Loucy (cell line): ENCODE measurements at regions not wholly inside any gene's neighbourhood (a gene's known extent, or its start where the extent isn't known, plus 50 kb on each side); places are given as distances from the start of the nearest gene placed in this dataset.

Experiments
- H2AFZ ChIP-seq: fragments of 200-600 bp; sonication (generic); 2 replicates; pipeline ENCODE4 v1.6.0; 2016; ENCODE audit warnings: antibody characterized with exemption, mild to moderate bottlenecking, low read length, moderate library complexity
- H3F3A ChIP-seq: fragments of 200-600 bp; 2 replicates; pipeline ENCODE4 v1.6.0; 2016; ENCODE audit warnings: antibody characterized with exemption, low read depth, mild to moderate bottlenecking
- H3K27me3 ChIP-seq: fragments of 200-600 bp; sonication (generic); 2 replicates; pipeline ENCODE4 v1.6.1; 2014; ENCODE audit warnings: low read length, mild to moderate bottlenecking; ENCODE audit not compliant: insufficient read depth, poor library complexity, severe bottlenecking
- H3K36me3 ChIP-seq: fragments of 200-600 bp; sonication (generic); 2 replicates; pipeline ENCODE4 v1.6.1; 2016; ENCODE audit warnings: low read length; ENCODE audit not compliant: insufficient read depth
- H3K4me1 ChIP-seq: fragments of 200-600 bp; sonication (generic); 2 replicates; pipeline ENCODE4 v1.5.1; 2014; ENCODE audit warnings: low read length, mild to moderate bottlenecking; ENCODE audit not compliant: insufficient read depth, poor library complexity, severe bottlenecking
- H3K4me2 ChIP-seq: fragments of 200-600 bp; sonication (generic); 2 replicates; pipeline ENCODE4 v1.6.0; 2014; ENCODE audit warnings: antibody characterized with exemption, low read length, low read depth, mild to moderate bottlenecking; ENCODE audit not compliant: poor library complexity, severe bottlenecking
- H3K4me3 ChIP-seq: fragments of 200-600 bp; sonication (generic); 2 replicates; pipeline ENCODE4 v1.5.1; 2014; ENCODE audit warnings: low read length, mild to moderate bottlenecking, mixed read lengths; ENCODE audit not compliant: poor library complexity, severe bottlenecking
- H3K79me2 ChIP-seq: fragments of 200-600 bp; sonication (generic); 2 replicates; pipeline ENCODE4 v1.6.1; 2014; ENCODE audit warnings: low read length; ENCODE audit not compliant: insufficient read depth
- H3K9ac ChIP-seq: fragments of 200-600 bp; sonication (generic); 2 replicates; pipeline ENCODE4 v1.6.0; 2014; ENCODE audit warnings: mild to moderate bottlenecking, low read depth, low read length, moderate library complexity; ENCODE audit not compliant: poor library complexity, severe bottlenecking
- H3K9me2 ChIP-seq: fragments of 200-600 bp; sonication (generic); replicated peaks from 2 replicates; pipeline ENCODE4 v1.6.1; 2016; ENCODE audit warnings: low read depth, low read length, mixed read lengths
- H3K9me3 ChIP-seq: fragments of 200-600 bp; sonication (generic); 2 replicates; pipeline ENCODE4 v1.6.1; 2014; ENCODE audit warnings: mild to moderate bottlenecking, antibody characterized with exemption, low read length, low read depth; ENCODE audit not compliant: insufficient read depth
- H4K20me1 ChIP-seq: fragments of 200-600 bp; sonication (generic); 2 replicates; pipeline ENCODE4 v1.6.0; 2014; ENCODE audit warnings: antibody characterized with exemption, low read length, mild to moderate bottlenecking; ENCODE audit not compliant: insufficient read depth, poor library complexity, severe bottlenecking
- EZH2phosphoT487 ChIP-seq: fragments of 200-600 bp; IDR thresholded peaks from 2 replicates; pipeline ENCODE4 v1.6.1; 2018; ENCODE audit warnings: antibody characterized with exemption, mild to moderate bottlenecking, moderate library complexity, borderline replicate concordance
- TF ChIP-seq, protein P1 (sequence below): fragments of 200-600 bp; sonication (generic); conservative IDR thresholded peaks from 2 replicates; pipeline ENCODE4 v1.5.1; 2014; ENCODE audit warnings: mild to moderate bottlenecking, antibody characterized with exemption, low read length

DNA sequence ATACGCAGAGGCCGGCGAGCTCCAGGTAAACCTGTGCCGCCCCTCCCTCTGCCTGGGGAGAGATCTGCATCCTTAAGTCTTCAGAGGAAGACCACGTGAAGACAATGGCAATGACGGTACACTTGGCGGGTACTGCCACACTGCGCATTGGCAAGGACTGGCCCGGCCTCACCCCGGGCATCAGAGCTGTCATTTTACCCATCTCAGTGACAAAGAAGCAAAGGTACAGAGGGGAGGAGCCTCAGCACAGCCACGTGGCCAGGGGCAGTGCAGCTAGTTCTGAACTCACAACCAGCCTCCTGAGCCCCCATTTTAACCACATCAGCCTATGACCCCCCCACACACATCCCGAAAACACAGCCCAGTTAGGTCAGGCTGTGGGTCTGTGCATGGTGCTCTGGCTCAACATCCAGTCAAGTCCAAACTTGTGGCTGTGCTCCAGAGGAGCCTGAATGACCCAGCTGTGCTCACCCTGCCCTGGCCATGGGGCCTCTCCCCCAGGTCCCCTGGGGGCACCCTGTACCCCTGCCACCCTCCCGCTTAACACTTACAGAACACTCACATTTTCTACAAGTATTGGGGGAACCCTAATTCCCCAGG, 80.6 kb downstream of the C16orf95 start:
- Histone ChIP-seq H3K9me3 (no peaks in the 10 kb centered on the region; the same call in 1 of the 2 replicates), H3K9ac (peak overlapping the region; percentile 73), H3F3A (no peaks in the 10 kb centered on the region), H3K36me3 (no peaks in the 10 kb centered on the region), H3K4me1 (peaks cover 57% of the 10 kb centered on the region), H3K4me2 (peak overlapping the region; percentile 84), H3K9me2 (no peaks in the 10 kb centered on the region), H3K27me3 (no peaks in the 10 kb centered on the region), H2AFZ (peak overlapping the region; percentile 76), H4K20me1 (no peaks in the 10 kb centered on the region), H3K4me3 (peak overlapping the region; percentile 64), H3K79me2 (no peaks in the 10 kb centered on the region)
- TF ChIP-seq EZH2phosphoT487: no peak
- TF ChIP-seq, protein P1, sequence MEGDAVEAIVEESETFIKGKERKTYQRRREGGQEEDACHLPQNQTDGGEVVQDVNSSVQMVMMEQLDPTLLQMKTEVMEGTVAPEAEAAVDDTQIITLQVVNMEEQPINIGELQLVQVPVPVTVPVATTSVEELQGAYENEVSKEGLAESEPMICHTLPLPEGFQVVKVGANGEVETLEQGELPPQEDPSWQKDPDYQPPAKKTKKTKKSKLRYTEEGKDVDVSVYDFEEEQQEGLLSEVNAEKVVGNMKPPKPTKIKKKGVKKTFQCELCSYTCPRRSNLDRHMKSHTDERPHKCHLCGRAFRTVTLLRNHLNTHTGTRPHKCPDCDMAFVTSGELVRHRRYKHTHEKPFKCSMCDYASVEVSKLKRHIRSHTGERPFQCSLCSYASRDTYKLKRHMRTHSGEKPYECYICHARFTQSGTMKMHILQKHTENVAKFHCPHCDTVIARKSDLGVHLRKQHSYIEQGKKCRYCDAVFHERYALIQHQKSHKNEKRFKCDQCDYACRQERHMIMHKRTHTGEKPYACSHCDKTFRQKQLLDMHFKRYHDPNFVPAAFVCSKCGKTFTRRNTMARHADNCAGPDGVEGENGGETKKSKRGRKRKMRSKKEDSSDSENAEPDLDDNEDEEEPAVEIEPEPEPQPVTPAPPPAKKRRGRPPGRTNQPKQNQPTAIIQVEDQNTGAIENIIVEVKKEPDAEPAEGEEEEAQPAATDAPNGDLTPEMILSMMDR: no peak; the same call in 1 of the 2 replicates

- no peak overlapping the region for H2AFZ ChIP-seq
- peaks cover 54% of the 10 kb centered on the region for H3K4me1 ChIP-seq
- TF ChIP-seq, protein P1: no peak
- TF ChIP-seq EZH2phosphoT487: no peak
- no peaks in the 10 kb centered on the region for H3K36me3 ChIP-seq
- no peaks in the 10 kb centered on the region for H3K79me2 ChIP-seq
- no peak overlapping the region for H3K4me2 ChIP-seq
- H3K4me3 ChIP-seq: no peak overlapping the region
- H3K27me3 ChIP-seq: no peaks in the 10 kb centered on the region
- no peaks in the 10 kb centered on the region for H4K20me1 ChIP-seq
- H3F3A ChIP-seq: no peaks in the 10 kb centered on the region
- no peaks in the 10 kb centered on the region for H3K9me2 ChIP-seq
- H3K9me3 ChIP-seq: no peaks in the 10 kb centered on the region
- peak overlapping the region; percentile 73 for H3K9ac ChIP-seq
These were observed 78.9 kb downstream of the C16orf95 start for GRCh38 chr16:87238361-87238715.

- H3K4me3 ChIP-seq: no peak overlapping the region
- no peak overlapping the region for H3K4me2 ChIP-seq
- no peaks in the 10 kb centered on the region for H3K27me3 ChIP-seq
- TF ChIP-seq EZH2phosphoT487: no peak
- TF ChIP-seq, protein P1: no peak
- no peaks in the 10 kb centered on the region for H3F3A ChIP-seq
- H3K9me3 ChIP-seq: no peaks in the 10 kb centered on the region
- H3K9me2 ChIP-seq: no peaks in the 10 kb centered on the region
- H3K79me2 ChIP-seq: no peaks in the 10 kb centered on the region
- H3K9ac ChIP-seq: no peak overlapping the region
- H3K4me1 ChIP-seq: peaks cover 45% of the 10 kb centered on the region
- H3K36me3 ChIP-seq: no peaks in the 10 kb centered on the region
- H4K20me1 ChIP-seq: no peaks in the 10 kb centered on the region
- no peak overlapping the region for H2AFZ ChIP-seq
These were observed 77.6 kb downstream of the C16orf95 start for GRCh38 chr16:87239545-87239944.
